ENCODE measurements at regions not wholly inside any gene's neighbourhood (a gene's known extent, or its start where the extent isn't known, plus 50 kb on each side); places are given as distances from the start of the nearest gene placed in this dataset.

GRCh38 chr1:187383366-187383765, 554.6 kb downstream of the PLA2G4A start:
- TF ChIP-seq CTCF (IDR thresholded peaks at IDR 0.05) (no peak), POLR2A (IDR thresholded peaks at IDR 0.05) (no peak)

All from right lobe of liver (tissue), 4 donors.